HG02884 (cell line): ENCODE measurements at regions not wholly inside any gene's neighbourhood (a gene's known extent, or its start where the extent isn't known, plus 50 kb on each side); places are given as distances from the start of the nearest gene placed in this dataset.

Experiments used
- ATAC-seq: cut with Tn5 transposase; IDR thresholded peaks from one replicate; pipeline ENCODE4 v1.9.1; 2021; ENCODE audit warnings: mild to moderate bottlenecking, moderate library complexity; ENCODE audit not compliant: unreplicated experiment

DNA sequence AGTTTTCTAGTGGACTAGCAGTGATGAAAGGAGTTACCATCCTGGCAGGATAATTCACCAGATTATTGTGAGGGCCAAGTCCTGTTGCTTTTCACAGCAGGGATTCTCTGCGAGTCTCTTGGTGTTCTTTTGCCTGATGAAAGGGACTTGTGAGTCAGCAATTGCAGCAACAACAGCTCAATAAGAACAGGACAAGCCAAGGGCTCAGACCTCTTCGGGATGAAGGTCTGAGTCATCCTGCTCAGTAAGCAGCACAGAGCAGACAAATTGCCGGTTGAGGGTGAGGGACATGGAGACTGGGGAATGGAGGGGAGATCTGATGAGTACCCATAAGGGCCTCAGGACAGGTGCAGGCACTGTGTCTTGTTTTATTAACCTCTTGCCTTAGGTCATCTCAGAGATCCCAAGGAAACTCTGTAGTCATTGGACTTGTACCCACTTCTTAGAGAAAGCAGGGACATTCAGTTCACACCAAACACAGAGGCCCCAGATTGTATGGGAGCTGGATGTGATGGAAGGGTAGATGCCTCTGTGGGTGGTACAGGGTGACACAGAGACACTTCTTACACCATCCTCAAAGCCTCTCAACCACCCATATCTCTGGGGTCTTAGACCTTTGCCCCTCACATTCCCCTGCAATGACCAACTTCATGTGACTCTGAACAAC lies 173.8 kb upstream of the TLE3 start:
- no peak for ATAC-seq

GRCh38 chr15:70270752-70271111 lies 173.0 kb upstream of the TLE3 start:
- no peak for ATAC-seq

GRCh38 chr15:70269991-70270751 lies 172.5 kb upstream of the TLE3 start:
- no peak for ATAC-seq

DNA sequence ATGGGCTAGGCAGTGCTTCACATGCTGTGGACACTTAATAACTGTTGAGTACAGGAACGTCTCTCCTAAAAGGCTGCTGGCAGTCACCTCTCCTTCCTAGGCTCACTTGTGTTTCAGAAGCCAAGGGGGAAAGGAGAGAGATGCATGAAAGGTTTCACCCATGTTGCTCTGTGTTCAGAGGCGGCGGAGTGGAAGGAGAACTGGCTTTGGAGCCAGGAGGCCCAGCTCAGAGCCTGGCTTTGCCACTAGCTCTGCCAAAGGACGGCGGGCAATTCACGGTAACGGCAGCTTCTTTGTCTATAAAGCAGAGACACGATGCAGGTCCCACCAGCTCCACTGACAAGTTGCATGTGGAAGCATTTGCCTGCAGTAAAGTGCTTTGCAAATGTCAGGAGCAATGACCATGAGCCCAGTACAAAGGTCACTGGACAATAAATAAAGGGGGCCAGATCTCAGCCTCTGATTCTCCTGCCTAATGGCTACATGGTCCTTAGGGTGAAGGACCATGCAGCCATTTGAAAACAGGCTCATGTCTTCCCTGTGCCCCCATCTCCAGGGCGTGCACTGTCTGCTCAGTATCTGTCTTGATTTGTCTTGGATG lies 171.7 kb upstream of the TLE3 start:
- no peak for ATAC-seq

DNA sequence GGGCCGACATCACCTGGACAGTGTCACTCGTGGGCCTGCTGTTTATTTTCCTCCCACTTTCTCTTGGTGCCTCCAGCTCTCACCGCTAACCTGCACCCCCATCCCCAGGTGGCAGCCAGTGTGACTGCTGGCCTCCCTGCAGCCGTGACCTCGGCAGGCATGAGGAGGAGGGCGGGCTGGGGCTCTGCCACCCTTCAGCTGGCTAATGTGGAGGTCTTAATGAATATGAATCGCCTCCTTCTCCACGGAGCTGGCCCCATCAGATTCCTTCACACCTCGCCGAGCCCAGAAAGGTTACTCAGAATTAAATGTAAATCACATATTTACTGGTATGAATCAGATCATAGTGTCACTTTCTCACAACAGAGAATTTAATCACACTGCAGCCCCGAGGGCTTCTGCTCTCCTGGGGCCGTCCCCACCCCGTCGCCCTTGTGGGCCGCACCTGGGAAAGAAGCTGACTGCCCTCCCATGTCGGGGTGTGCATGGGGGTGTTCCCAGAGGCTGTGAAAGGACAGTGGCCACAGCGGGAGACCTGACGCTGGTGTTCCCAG lies 171.1 kb upstream of the TLE3 start:
- no peak for ATAC-seq

DNA sequence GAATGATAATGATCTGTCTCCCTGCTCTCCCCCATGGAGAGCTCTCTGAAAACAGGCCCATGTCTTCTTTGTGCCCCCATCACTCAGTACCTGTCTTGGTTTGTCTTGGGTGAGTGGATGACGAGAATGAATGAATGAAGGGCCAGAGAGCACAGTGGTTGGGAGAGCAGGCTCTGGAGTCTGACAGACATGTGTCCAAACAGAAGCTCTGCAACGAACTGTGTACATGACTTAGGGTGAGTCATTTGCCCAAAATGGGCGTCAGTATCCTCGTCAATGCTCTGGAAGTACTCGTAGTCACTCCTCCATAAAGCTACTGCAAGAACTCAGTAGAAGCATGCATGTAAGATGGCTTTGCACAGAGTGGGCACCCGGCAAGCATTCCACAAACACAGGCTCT lies 170.2 kb upstream of the TLE3 start:
- no peak for ATAC-seq

DNA sequence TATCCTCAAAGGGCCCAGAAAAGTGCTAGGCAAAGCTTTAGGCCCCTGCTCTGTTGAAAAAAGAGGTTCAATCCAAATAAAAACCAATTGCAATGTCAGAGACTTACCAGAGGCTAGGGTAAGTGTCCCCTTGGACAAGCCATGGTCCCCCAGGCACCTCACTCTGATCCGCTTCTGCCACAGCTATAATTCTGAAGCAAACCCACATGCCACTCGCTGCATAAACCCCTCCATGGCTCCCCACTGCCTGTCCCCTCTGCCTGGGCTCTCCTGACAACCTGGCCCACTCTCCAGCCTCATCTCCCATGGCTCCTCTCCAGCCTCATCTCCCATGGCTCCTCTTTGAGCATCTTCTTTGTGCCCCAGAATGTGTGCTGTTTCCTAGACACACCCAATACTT lies 169.6 kb upstream of the TLE3 start:
- no peak for ATAC-seq

- ATAC-seq = no peak
Measured at GRCh38 chr15:70266412-70267121, 168.8 kb upstream of the TLE3 start.

GRCh38 chr15:70265986-70266385 lies 168.3 kb upstream of the TLE3 start:
- no peak for ATAC-seq

- ATAC-seq = no peak
Measured at GRCh38 chr15:70265466-70265978, 167.8 kb upstream of the TLE3 start.

GRCh38 chr15:70264738-70265465 lies 167.2 kb upstream of the TLE3 start:
- no peak for ATAC-seq

GRCh38 chr15:70264014-70264582 lies 166.4 kb upstream of the TLE3 start:
- no peak for ATAC-seq

GRCh38 chr15:70262591-70263274 lies 165.0 kb upstream of the TLE3 start:
- ATAC-seq = no peak

- ATAC-seq = no peak
Measured at GRCh38 chr15:70262171-70262570, 164.5 kb upstream of the TLE3 start.

- no peak for ATAC-seq
Measured at GRCh38 chr15:70261083-70261482, 163.4 kb upstream of the TLE3 start.

GRCh38 chr15:70260580-70260979 lies 162.9 kb upstream of the TLE3 start:
- ATAC-seq = no peak

GRCh38 chr15:70259640-70260508 lies 162.2 kb upstream of the TLE3 start:
- no peak for ATAC-seq

DNA sequence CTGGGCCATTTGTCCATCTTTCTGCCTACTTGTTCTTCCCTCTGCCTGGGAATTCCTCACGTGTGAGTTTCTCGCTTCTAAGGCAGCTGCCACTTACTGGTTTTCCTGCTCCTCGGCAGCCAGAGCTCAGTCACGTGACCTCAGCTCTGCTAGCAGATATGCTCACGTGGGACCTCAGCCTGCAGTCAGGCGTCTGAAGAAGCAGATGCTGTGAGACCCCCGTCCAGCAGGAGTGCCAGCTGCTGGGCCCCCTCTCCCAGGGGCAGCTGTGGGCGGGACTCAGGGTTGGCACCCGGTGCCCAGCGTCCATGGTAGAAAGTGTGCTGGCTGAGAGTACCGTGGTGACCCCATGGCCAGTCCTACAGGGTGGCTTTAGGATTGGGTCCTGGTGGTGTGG lies 161.3 kb upstream of the TLE3 start:
- peak; percentile 28 for ATAC-seq
